Neural cell (in vitro differentiated cells): ENCODE measurements at regions not wholly inside any gene's neighbourhood (a gene's known extent, or its start where the extent isn't known, plus 50 kb on each side); places are given as distances from the start of the nearest gene placed in this dataset.

Experiments used
- H2AFZ ChIP-seq: fragments of 200-600, 300-800 bp; sonication (generic), shearing (Covaris generic); 2 replicates; pipeline ENCODE4 v1.6.0; 2014; ENCODE audit warnings: low read depth, mild to moderate bottlenecking, antibody characterized with exemption, low read length, moderate library complexity
- H3F3A ChIP-seq: fragments of 200-600 bp; shearing (Covaris generic); 2 replicates; pipeline ENCODE4 v1.6.1; 2016; ENCODE audit warnings: mild to moderate bottlenecking, moderate library complexity, mixed read lengths, antibody characterized with exemption, low read length; ENCODE audit not compliant: insufficient read depth, poor library complexity, severe bottlenecking
- H3K27ac ChIP-seq: fragments of 200-600, 300-800 bp; sonication (generic), shearing (Covaris generic); 2 replicates; pipeline ENCODE4 v1.5.1; 2014; ENCODE audit warnings: mild to moderate bottlenecking, low read length, moderate library complexity
- H3K27me3 ChIP-seq: fragments of 300-800, 200-600 bp; sonication (generic), shearing (Covaris generic); 2 replicates; pipeline ENCODE4 v1.6.0; 2014; ENCODE audit warnings: mild to moderate bottlenecking, low read depth, low read length, moderate library complexity; ENCODE audit not compliant: insufficient read depth
- H3K36me3 ChIP-seq: fragments of 300-800, 200-600 bp; sonication (generic), shearing (Covaris generic); 2 replicates; pipeline ENCODE4 v1.5.1; 2014; ENCODE audit warnings: mild to moderate bottlenecking, antibody characterized with exemption, low read length, moderate library complexity; ENCODE audit not compliant: insufficient read depth
- H3K4me2 ChIP-seq: fragments of 300-800, 200-600 bp; sonication (generic), shearing (Covaris generic); 2 replicates; pipeline ENCODE4 v1.6.0; 2014; ENCODE audit warnings: mild to moderate bottlenecking, low read length
- H3K4me3 ChIP-seq: fragments of 300-800, 200-600 bp; sonication (generic), shearing (Covaris generic); 2 replicates; pipeline ENCODE4 v1.5.1; 2014; ENCODE audit warnings: mild to moderate bottlenecking, low read length, moderate library complexity
- H3K79me2 ChIP-seq: fragments of 200-600 bp; shearing (Covaris generic); replicated peaks from 2 replicates; pipeline ENCODE4 v1.6.0; 2014; ENCODE audit warnings: mild to moderate bottlenecking, low read length, moderate library complexity; ENCODE audit not compliant: insufficient read depth
- H3K9ac ChIP-seq: fragments of 300-800, 200-600 bp; sonication (generic), shearing (Covaris generic); 2 replicates; pipeline ENCODE4 v1.6.1; 2016; ENCODE audit warnings: mild to moderate bottlenecking, low read length, mixed read lengths
- H3K9me2 ChIP-seq: fragments of 200-600 bp; shearing (Covaris generic); 2 replicates; pipeline ENCODE4 v1.6.1; 2016; ENCODE audit warnings: mild to moderate bottlenecking, low read length, mixed read lengths; ENCODE audit not compliant: insufficient read depth
- H3K9me3 ChIP-seq: fragments of 200-600, 300-800 bp; sonication (generic), shearing (Covaris generic); 2 replicates; pipeline ENCODE4 v1.6.1; 2016; ENCODE audit warnings: mild to moderate bottlenecking, mixed run types, low read length, moderate library complexity, mixed read lengths
- H4K20me1 ChIP-seq: fragments of 200-600 bp; shearing (Covaris generic); 2 replicates; pipeline ENCODE4 v1.6.1; 2016; ENCODE audit warnings: mild to moderate bottlenecking, mixed run types; ENCODE audit not compliant: insufficient read depth
- CTCF ChIP-seq: fragments of 450-650 bp; IDR thresholded peaks from 2 replicates; pipeline ENCODE4 v1.5.1; 2014; ENCODE audit warnings: antibody characterized with exemption, mild to moderate bottlenecking, moderate library complexity; ENCODE audit not compliant: poor library complexity, severe bottlenecking
- EP300 ChIP-seq: fragments of 450-650 bp; conservative IDR thresholded peaks from 2 replicates; pipeline ENCODE4 v1.6.1; 2014; ENCODE audit warnings: antibody characterized with exemption, mild to moderate bottlenecking, moderate library complexity; ENCODE audit not compliant: poor library complexity, severe bottlenecking
- EZH2 ChIP-seq: fragments of 200-600, 300-800 bp; shearing (Covaris generic), sonication (generic); IDR thresholded peaks from 2 replicates; pipeline ENCODE4 v1.6.1; 2014; ENCODE audit warnings: antibody characterized with exemption, low read length, borderline replicate concordance, mild to moderate bottlenecking; ENCODE audit not compliant: insufficient read depth, poor library complexity, severe bottlenecking
- MXI1 ChIP-seq: fragments of 450-650 bp; conservative IDR thresholded peaks from 2 replicates; pipeline ENCODE4 v1.6.1; 2014; ENCODE audit warnings: antibody characterized with exemption, mild to moderate bottlenecking; ENCODE audit not compliant: poor library complexity, severe bottlenecking
- POLR2AphosphoS5 ChIP-seq: IDR thresholded peaks from 2 replicates; pipeline ENCODE4 v1.6.1; 2012
- RAD21 ChIP-seq: fragments of 450-650 bp; conservative IDR thresholded peaks from 2 replicates; pipeline ENCODE4 v1.6.1; 2014; ENCODE audit warnings: antibody characterized with exemption, mild to moderate bottlenecking, moderate library complexity
- SMC3 ChIP-seq: fragments of 450-650 bp; conservative IDR thresholded peaks from 2 replicates; pipeline ENCODE4 v1.6.1; 2014; ENCODE audit warnings: antibody characterized with exemption, mild to moderate bottlenecking, moderate library complexity; ENCODE audit not compliant: poor library complexity
- TAF1 ChIP-seq: IDR thresholded peaks from 2 replicates; pipeline ENCODE4 v1.6.1; 2012; ENCODE audit warnings: low read depth
- TF ChIP-seq, protein P1 (sequence below): IDR thresholded peaks from 2 replicates; pipeline ENCODE4 v1.6.1; 2012; ENCODE audit warnings: borderline replicate concordance

DNA sequence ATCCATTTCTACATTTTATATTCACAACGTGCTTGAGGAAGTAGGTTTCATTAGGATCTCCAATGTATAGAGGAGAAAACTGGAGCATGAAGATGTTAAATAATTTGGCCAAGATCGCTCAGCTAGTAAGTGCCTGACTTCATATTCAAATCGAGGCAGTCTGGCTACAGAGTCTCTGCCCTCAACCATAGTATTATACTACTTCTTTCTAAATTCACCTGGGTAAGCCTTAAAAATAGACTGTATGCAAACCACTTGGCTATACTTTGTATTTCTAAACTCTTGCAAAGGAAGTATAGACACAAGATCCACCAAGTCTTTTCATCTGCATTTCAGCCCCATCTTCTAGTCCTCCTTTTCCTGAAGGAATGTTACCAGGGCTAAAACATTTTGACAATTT, 232.0 kb downstream of the PLK2 start:
- Histone ChIP-seq H3K9me2 (no peaks in the 10 kb centered on the region), H3K79me2 (no peaks in the 10 kb centered on the region), H3K27me3 (no peaks in the 10 kb centered on the region), H3K4me3 (no peak overlapping the region), H4K20me1 (no peaks in the 10 kb centered on the region), H3K9ac (no peak overlapping the region), H3F3A (no peaks in the 10 kb centered on the region), H2AFZ (no peak overlapping the region), H3K9me3 (no peaks in the 10 kb centered on the region), H3K27ac (no peak overlapping the region), H3K36me3 (no peaks in the 10 kb centered on the region), H3K4me2 (no peak overlapping the region)
- TF ChIP-seq POLR2AphosphoS5 (no peak), EZH2 (no peak), SMC3 (no peak), CTCF (no peak), EP300 (no peak), MXI1 (no peak), RAD21 (no peak), TAF1 (no peak)
- TF ChIP-seq, protein P1, sequence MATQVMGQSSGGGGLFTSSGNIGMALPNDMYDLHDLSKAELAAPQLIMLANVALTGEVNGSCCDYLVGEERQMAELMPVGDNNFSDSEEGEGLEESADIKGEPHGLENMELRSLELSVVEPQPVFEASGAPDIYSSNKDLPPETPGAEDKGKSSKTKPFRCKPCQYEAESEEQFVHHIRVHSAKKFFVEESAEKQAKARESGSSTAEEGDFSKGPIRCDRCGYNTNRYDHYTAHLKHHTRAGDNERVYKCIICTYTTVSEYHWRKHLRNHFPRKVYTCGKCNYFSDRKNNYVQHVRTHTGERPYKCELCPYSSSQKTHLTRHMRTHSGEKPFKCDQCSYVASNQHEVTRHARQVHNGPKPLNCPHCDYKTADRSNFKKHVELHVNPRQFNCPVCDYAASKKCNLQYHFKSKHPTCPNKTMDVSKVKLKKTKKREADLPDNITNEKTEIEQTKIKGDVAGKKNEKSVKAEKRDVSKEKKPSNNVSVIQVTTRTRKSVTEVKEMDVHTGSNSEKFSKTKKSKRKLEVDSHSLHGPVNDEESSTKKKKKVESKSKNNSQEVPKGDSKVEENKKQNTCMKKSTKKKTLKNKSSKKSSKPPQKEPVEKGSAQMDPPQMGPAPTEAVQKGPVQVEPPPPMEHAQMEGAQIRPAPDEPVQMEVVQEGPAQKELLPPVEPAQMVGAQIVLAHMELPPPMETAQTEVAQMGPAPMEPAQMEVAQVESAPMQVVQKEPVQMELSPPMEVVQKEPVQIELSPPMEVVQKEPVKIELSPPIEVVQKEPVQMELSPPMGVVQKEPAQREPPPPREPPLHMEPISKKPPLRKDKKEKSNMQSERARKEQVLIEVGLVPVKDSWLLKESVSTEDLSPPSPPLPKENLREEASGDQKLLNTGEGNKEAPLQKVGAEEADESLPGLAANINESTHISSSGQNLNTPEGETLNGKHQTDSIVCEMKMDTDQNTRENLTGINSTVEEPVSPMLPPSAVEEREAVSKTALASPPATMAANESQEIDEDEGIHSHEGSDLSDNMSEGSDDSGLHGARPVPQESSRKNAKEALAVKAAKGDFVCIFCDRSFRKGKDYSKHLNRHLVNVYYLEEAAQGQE = no peak

DNA sequence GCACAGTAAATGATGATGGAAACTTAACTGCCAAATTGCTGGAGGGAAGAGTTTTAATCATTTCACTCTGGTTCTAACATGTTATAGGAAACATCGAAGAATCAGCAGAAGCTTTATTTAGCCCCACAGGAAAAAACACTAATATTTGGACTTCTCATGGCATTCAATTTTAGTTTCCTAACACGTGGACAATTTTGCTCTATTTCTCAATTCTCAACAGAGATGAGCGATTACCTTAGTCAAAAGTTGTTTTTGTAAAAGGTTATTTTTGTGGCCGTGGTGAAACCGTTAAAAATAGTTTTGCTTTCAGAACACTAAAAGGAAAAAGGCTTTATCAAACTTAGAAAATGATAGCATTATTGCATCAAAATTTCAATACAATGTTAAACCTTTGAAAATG, 235.2 kb downstream of the PLK2 start:
- TF ChIP-seq TAF1 (no peak), SMC3 (no peak)
- H3K4me3 ChIP-seq = no peak overlapping the region
- H3K27me3 ChIP-seq = no peaks in the 10 kb centered on the region
- H4K20me1 ChIP-seq = no peaks in the 10 kb centered on the region
- no peaks in the 10 kb centered on the region for H3K79me2 ChIP-seq
- H3K4me2 ChIP-seq = no peak overlapping the region
- no peaks in the 10 kb centered on the region for H3K9me2 ChIP-seq
- H3K36me3 ChIP-seq = no peaks in the 10 kb centered on the region
- no peaks in the 10 kb centered on the region for H3K9me3 ChIP-seq
- no peak overlapping the region for H3K9ac ChIP-seq
- H3F3A ChIP-seq = no peaks in the 10 kb centered on the region
- no peak overlapping the region for H2AFZ ChIP-seq
- no peak overlapping the region for H3K27ac ChIP-seq

DNA sequence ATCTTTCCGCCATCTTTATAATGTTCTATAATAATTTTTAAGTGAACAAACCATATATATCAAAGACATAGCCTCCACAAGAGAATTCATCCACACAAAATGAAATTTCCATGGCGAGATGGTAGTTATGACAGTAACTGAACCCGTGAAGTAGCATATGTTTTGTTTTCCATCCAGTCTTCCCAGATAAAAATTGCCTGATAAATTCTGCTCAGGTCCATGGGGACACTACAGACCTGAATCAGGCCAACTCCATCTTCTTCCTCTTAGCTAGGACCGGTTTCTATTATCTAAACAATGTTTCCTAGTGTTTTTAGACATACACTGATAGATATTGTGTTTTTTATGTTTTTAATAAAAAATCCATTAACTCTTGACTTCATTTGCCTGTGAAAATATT, 235.7 kb downstream of the PLK2 start:
- no peak overlapping the region for H3K4me3 ChIP-seq
- no peak overlapping the region for H2AFZ ChIP-seq
- H3F3A ChIP-seq = no peaks in the 10 kb centered on the region
- H4K20me1 ChIP-seq = no peaks in the 10 kb centered on the region
- TF ChIP-seq, protein P1 = no peak
- H3K27ac ChIP-seq = no peak overlapping the region
- no peak overlapping the region for H3K9ac ChIP-seq
- no peaks in the 10 kb centered on the region for H3K9me2 ChIP-seq
- H3K9me3 ChIP-seq = no peaks in the 10 kb centered on the region
- no peaks in the 10 kb centered on the region for H3K27me3 ChIP-seq
- H3K36me3 ChIP-seq = no peaks in the 10 kb centered on the region
- no peaks in the 10 kb centered on the region for H3K79me2 ChIP-seq
- H3K4me2 ChIP-seq = no peak overlapping the region
